Activated CD4-positive, CD25-positive, alpha-beta regulatory T cell (primary cell): ENCODE measurements at regions not wholly inside any gene's neighbourhood (a gene's known extent, or its start where the extent isn't known, plus 50 kb on each side); places are given as distances from the start of the nearest gene placed in this dataset.

Experiments used
- DNase-seq, 4 experiments: peaks; one replicate each; lab custom pipeline; 2025; lab: John Stamatoyannopoulos, UW

- no peak for DNase-seq
Observed at GRCh38 chr12:124686370-124687173, 119.2 kb upstream of the NCOR2 start.

GRCh38 chr12:124685689-124686369 lies 118.4 kb upstream of the NCOR2 start:
- DNase-seq = no peak

- no peak for DNase-seq
Observed at GRCh38 chr12:124684971-124685688, 117.7 kb upstream of the NCOR2 start.

GRCh38 chr12:124684496-124684895 lies 117.1 kb upstream of the NCOR2 start:
- DNase-seq = no peak

GRCh38 chr12:124683152-124684124 lies 116.0 kb upstream of the NCOR2 start:
- no peak for DNase-seq

- no peak for DNase-seq
Observed at GRCh38 chr12:124682425-124683151, 115.2 kb upstream of the NCOR2 start.

- no peak for DNase-seq
Observed at GRCh38 chr12:124681779-124682391, 114.5 kb upstream of the NCOR2 start.

- no peak for DNase-seq
Observed at GRCh38 chr12:124680863-124681778, 113.7 kb upstream of the NCOR2 start.

- no peak for DNase-seq
Observed at GRCh38 chr12:124679533-124680371, 112.3 kb upstream of the NCOR2 start.

GRCh38 chr12:124679047-124679446 lies 111.6 kb upstream of the NCOR2 start:
- no peak for DNase-seq

- DNase-seq = no peak
Observed at GRCh38 chr12:124678421-124678893, 111.0 kb upstream of the NCOR2 start.

GRCh38 chr12:124677552-124678356 lies 110.3 kb upstream of the NCOR2 start:
- no peak for DNase-seq

GRCh38 chr12:124676714-124677462 lies 109.5 kb upstream of the NCOR2 start:
- no peak for DNase-seq

GRCh38 chr12:124675881-124676713 lies 108.7 kb upstream of the NCOR2 start:
- no peak for DNase-seq

GRCh38 chr12:124674937-124675336 lies 107.5 kb upstream of the NCOR2 start:
- DNase-seq = no peak
